ENCODE measurements at regions not wholly inside any gene's neighbourhood (a gene's known extent, or its start where the extent isn't known, plus 50 kb on each side); places are given as distances from the start of the nearest gene placed in this dataset.

GRCh38 chr5:130710596-130710995, 454.5 kb downstream of the HINT1 start:
- Histone ChIP-seq H3K4me3 (ENCODE audit: extremely low read depth in 1 of 4, insufficient read depth in 2 of 4, low read depth in 3 of 4, low read length in 4 of 4) (no peak overlapping the region), H3K4ac (replicated peaks; ENCODE audit: insufficient read length, low read depth, low read length) (no peak overlapping the region), H3K23ac (ENCODE audit: insufficient read length) (no peak overlapping the region), H2BK15ac (ENCODE audit: low read length) (no peak overlapping the region), H4K91ac (replicated peaks; ENCODE audit: insufficient read length, low read length) (no peak overlapping the region), H4K8ac (ENCODE audit: extremely low read depth, insufficient read depth, low read length) (no peak overlapping the region), H4K5ac (ENCODE audit: insufficient read length, low read depth, low read length) (no peak overlapping the region), H3K9ac (replicated peaks in 1 of 4; ENCODE audit: extremely low read depth in 1 of 4, low read depth in 3 of 4, low read length in 3 of 4) (no peak overlapping the region), H3K79me2 (ENCODE audit: control insufficient read depth in 1 of 2, insufficient read depth in 2 of 2, low read length in 2 of 2) (no peaks in the 10 kb centered on the region), H3K14ac (ENCODE audit: insufficient read length) (no peak overlapping the region), H2BK120ac (replicated peaks; ENCODE audit: low read depth, low read length) (no peak overlapping the region), H2AK5ac (ENCODE audit: low read depth, low read length) (no peak overlapping the region), H3K56ac (replicated peaks; ENCODE audit: insufficient read length, low read depth, low read length) (no peak overlapping the region), H3K79me1 (ENCODE audit: low read depth, low read length) (no peaks in the 10 kb centered on the region), H3K36me3 (ENCODE audit: control insufficient read depth in 2 of 4, insufficient read depth in 4 of 4, low read length in 3 of 4) (no peaks in the 10 kb centered on the region), H2AFZ (ENCODE audit: low read length) (peak overlapping the region; percentile 87), H3K27ac (ENCODE audit: low read depth, low read length) (no peak overlapping the region), H3K27me3 (replicated peaks in 1 of 4; ENCODE audit: control insufficient read depth in 3 of 4, extremely low read depth in 1 of 4, insufficient read depth in 3 of 4, low read length in 3 of 4) (no peaks in the 10 kb centered on the region), H2BK12ac (ENCODE audit: low read depth, low read length) (no peak overlapping the region), H3K23me2 (ENCODE audit: low read depth, low read length) (no peaks in the 10 kb centered on the region), H3K18ac (ENCODE audit: extremely low read depth, low read length) (no peak overlapping the region), H2BK20ac (ENCODE audit: low read length) (no peak overlapping the region), H3K4me1 (replicated peaks in 1 of 4; ENCODE audit: control insufficient read depth in 3 of 4, insufficient read depth in 4 of 4, low read length in 3 of 4) (peaks cover 0 to 9% (median 0%) of the 10 kb centered on the region in 4 experiments; a peak in 2 of 7 replicates), H3K4me2 (ENCODE audit: insufficient read depth in 1 of 2, low read depth in 2 of 2, low read length in 2 of 2) (no peak overlapping the region), H3K9me3 (ENCODE audit: insufficient read depth in 2 of 2, low read depth in 1 of 2, low read length in 1 of 2) (no peaks in the 10 kb centered on the region), H2BK5ac (ENCODE audit: low read depth, low read length) (no peak overlapping the region), H4K20me1 (replicated peaks in 1 of 2; ENCODE audit: control insufficient read depth in 1 of 2, insufficient read depth in 2 of 2, low read length in 2 of 2) (no peaks in the 10 kb centered on the region)
- ChIA-PET POLR2A (ENCODE audit: partially characterized antibody) (no interaction called here), CTCF (ENCODE audit: partially characterized antibody) (interaction anchor here (0.7 to 1.6 kb wide), 3 partner anchors 12 to 775 kb away, joined by 3 read pairs; no protein-coding TSS in a partner anchor)
- no peak for FAIRE-seq
- DNase-seq (ENCODE audit: low read depth in 1 of 2, low spot score in 2 of 2), result no peak
- 83% methylated on average over 4 of the region's 4 CpGs; no CpG with 5 or more reads in 1 of the 2 experiments for WGBS, 2 experiments (ENCODE audit: extremely low coverage in 1 of 2, insufficient coverage in 1 of 2, insufficient read length in 1 of 2, insufficient replicate concordance in 2 of 2, low coverage in 1 of 2, low lambda C conversion rate in 2 of 2, missing lambda C conversion rate in 1 of 2)
- TF ChIP-seq CBX8 (IDR thresholded peaks at IDR 0.05; ENCODE audit: borderline replicate concordance, low read depth, low read length) (no peak), EZH2 (IDR thresholded peaks at IDR 0.05; ENCODE audit: low read depth, low read length, severe bottlenecking) (no peak), CHD1 (IDR thresholded peaks at IDR 0.05; ENCODE audit: low read depth, low read length) (no peak), BACH1 (IDR thresholded peaks at IDR 0.05; ENCODE audit: low read length) (no peak), CHD2 (IDR thresholded peaks at IDR 0.05; ENCODE audit: low read length) (no peak), RAD21 (IDR thresholded peaks at IDR 0.05 in 1 of 2, conservative IDR thresholded peaks at IDR 0.05 in 1 of 2; ENCODE audit: low read depth in 2 of 2, low read length in 2 of 2) (no peak), MAFK (IDR thresholded peaks at IDR 0.05; ENCODE audit: low read depth, low read length) (no peak), SUZ12 (IDR thresholded peaks at IDR 0.05; ENCODE audit: low read length) (no peak), TAF7 (optimal IDR thresholded peaks at IDR 0.05; ENCODE audit: borderline replicate concordance, low read depth, low read length) (no peak), SIN3A (conservative IDR thresholded peaks at IDR 0.05 in 1 of 2, IDR thresholded peaks at IDR 0.05 in 1 of 2; ENCODE audit: low read depth in 1 of 2, low read length in 2 of 2) (no peak), YY1 (IDR thresholded peaks at IDR 0.05; ENCODE audit: low read depth, low read length) (no peak), CREB1 (IDR thresholded peaks at IDR 0.05) (no peak), SP4 (IDR thresholded peaks at IDR 0.05; ENCODE audit: low read length) (no peak), KDM1A (IDR thresholded peaks at IDR 0.05; ENCODE audit: borderline replicate concordance, low read length) (no peak)

Data from H1 (cell line).